ENCODE measurements at regions not wholly inside any gene's neighbourhood (a gene's known extent, or its start where the extent isn't known, plus 50 kb on each side); places are given as distances from the start of the nearest gene placed in this dataset.

DNA sequence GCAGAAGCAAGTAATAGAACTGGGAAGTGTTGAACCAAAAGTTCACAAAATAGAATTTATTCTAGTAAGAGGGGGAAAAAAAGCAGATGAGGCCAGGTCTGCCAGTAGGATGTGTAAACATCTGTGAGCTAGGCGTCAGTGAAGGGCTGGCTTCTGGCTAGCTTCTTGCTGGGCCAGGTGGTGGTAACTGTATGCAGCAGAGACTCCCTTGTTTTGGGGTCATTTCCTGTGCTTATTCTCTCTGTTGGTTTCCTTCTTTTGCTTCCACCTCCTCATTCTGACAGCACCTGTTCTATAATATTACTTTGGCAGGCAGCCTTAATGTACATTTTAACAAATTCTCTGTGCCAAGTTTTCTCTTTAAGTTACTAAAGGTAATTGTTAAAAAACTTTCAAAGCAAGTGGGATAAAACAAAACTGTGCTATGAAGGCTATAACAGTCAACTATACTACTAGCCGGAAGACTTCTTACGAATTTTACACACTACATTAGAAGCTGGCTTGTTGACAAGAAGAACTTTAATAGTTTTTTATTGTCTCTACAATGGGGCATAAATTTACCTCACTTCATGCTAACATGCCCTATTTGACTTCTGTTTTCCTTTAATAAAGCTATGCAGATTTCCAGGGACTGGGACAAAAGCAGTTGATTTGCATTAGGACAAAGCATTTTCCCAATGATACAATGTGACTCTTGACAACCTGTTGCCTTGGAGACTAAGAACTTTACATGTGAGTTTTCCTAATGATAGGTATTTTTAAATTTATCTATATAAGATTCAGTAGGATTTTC is 318.8 kb upstream of the NAALADL2 start (continued):
- no peak for TF ChIP-seq RFX5 (IDR thresholded peaks at IDR 0.05; ENCODE audit: borderline replicate concordance, low read depth, low read length)
- TF ChIP-seq, protein P1, sequence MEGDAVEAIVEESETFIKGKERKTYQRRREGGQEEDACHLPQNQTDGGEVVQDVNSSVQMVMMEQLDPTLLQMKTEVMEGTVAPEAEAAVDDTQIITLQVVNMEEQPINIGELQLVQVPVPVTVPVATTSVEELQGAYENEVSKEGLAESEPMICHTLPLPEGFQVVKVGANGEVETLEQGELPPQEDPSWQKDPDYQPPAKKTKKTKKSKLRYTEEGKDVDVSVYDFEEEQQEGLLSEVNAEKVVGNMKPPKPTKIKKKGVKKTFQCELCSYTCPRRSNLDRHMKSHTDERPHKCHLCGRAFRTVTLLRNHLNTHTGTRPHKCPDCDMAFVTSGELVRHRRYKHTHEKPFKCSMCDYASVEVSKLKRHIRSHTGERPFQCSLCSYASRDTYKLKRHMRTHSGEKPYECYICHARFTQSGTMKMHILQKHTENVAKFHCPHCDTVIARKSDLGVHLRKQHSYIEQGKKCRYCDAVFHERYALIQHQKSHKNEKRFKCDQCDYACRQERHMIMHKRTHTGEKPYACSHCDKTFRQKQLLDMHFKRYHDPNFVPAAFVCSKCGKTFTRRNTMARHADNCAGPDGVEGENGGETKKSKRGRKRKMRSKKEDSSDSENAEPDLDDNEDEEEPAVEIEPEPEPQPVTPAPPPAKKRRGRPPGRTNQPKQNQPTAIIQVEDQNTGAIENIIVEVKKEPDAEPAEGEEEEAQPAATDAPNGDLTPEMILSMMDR (IDR thresholded peaks at IDR 0.05; ENCODE audit: control extremely low read depth in 1 of 3, insufficient read depth in 1 of 3, low read depth in 1 of 3, low read length in 3 of 3): no peak
- TF ChIP-seq, protein P2, sequence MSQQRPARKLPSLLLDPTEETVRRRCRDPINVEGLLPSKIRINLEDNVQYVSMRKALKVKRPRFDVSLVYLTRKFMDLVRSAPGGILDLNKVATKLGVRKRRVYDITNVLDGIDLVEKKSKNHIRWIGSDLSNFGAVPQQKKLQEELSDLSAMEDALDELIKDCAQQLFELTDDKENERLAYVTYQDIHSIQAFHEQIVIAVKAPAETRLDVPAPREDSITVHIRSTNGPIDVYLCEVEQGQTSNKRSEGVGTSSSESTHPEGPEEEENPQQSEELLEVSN (IDR thresholded peaks at IDR 0.05): no peak
- no peak for TF ChIP-seq CBX5 (IDR thresholded peaks at IDR 0.05; ENCODE audit: low read depth, low read length)
- TF ChIP-seq TBP (IDR thresholded peaks at IDR 0.05; ENCODE audit: low read depth, low read length): no peak
- no peak for TF ChIP-seq RXRA (IDR thresholded peaks at IDR 0.05; ENCODE audit: insufficient read depth, low read depth, low read length)
- TF ChIP-seq, protein P3, sequence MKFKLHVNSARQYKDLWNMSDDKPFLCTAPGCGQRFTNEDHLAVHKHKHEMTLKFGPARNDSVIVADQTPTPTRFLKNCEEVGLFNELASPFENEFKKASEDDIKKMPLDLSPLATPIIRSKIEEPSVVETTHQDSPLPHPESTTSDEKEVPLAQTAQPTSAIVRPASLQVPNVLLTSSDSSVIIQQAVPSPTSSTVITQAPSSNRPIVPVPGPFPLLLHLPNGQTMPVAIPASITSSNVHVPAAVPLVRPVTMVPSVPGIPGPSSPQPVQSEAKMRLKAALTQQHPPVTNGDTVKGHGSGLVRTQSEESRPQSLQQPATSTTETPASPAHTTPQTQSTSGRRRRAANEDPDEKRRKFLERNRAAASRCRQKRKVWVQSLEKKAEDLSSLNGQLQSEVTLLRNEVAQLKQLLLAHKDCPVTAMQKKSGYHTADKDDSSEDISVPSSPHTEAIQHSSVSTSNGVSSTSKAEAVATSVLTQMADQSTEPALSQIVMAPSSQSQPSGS (IDR thresholded peaks at IDR 0.05; ENCODE audit: low read length): no peak
- no peak for TF ChIP-seq CHD1 (IDR thresholded peaks at IDR 0.05; ENCODE audit: low read depth, low read length)
- no peak for TF ChIP-seq KDM4A (IDR thresholded peaks at IDR 0.05; ENCODE audit: low read depth, low read length, severe bottlenecking)
- peak in 1 of 2 experiments; percentile 32; a peak in 1 of 3 replicates for TF ChIP-seq EP300 (IDR thresholded peaks at IDR 0.05; ENCODE audit: borderline replicate concordance in 1 of 2, low read depth in 2 of 2, low read length in 2 of 2)
- no peak for TF ChIP-seq SIX5 (IDR thresholded peaks at IDR 0.05; ENCODE audit: low read depth, low read length)
- no peak for TF ChIP-seq GABPA (IDR thresholded peaks at IDR 0.05; ENCODE audit: borderline replicate concordance, insufficient read depth, low read length)
- peak in 1 of 2 experiments; percentile 61; a peak in 2 of 3 replicates for TF ChIP-seq POLR2A (IDR thresholded peaks at IDR 0.05; ENCODE audit: control extremely low read depth in 1 of 2, low read depth in 2 of 2, low read length in 2 of 2)
- TF ChIP-seq RNF2 (IDR thresholded peaks at IDR 0.05; ENCODE audit: borderline replicate concordance, low read depth, low read length, missing control alignments, poor library complexity, severe bottlenecking): no peak
